T-helper 2 cell treated with Interferon-gamma antibody and Interleukin-4, amounts not matched to agents 5 μg/mL and 100 μg/mL, for 36 hours (primary cell): ENCODE measurements at regions not wholly inside any gene's neighbourhood (a gene's known extent, or its start where the extent isn't known, plus 50 kb on each side); places are given as distances from the start of the nearest gene placed in this dataset.
"Not testable (repeated sequence)": the region's sequence is repeated elsewhere in the genome, so short reads cannot be mapped to it uniquely, and the experiment has no call there.

ENCODE experiments used
- DNase-seq: peaks from one replicate; pipeline ENCODE4 v3.0.0; 2021; ENCODE audit warnings: low spot score
- H3K27ac Mint-ChIP-seq: one replicate; pipeline ENCODE4 v1.8.0; 2021; ENCODE audit warnings: mild to moderate bottlenecking, mixed read lengths
- H3K27me3 Mint-ChIP-seq: one replicate; pipeline ENCODE4 v1.8.0; 2021; ENCODE audit warnings: low read depth, mixed read lengths
- H3K36me3 Mint-ChIP-seq: one replicate; pipeline ENCODE4 v1.8.0; 2021; ENCODE audit warnings: low read depth, mixed read lengths
- H3K4me1 Mint-ChIP-seq: one replicate; pipeline ENCODE4 v1.8.0; 2021; ENCODE audit warnings: low read depth, mixed read lengths
- H3K4me3 Mint-ChIP-seq: one replicate; pipeline ENCODE4 v1.8.0; 2022; ENCODE audit warnings: mild to moderate bottlenecking, moderate library complexity, mixed read lengths
- H3K9me3 Mint-ChIP-seq: one replicate; pipeline ENCODE4 v1.8.0; 2021; ENCODE audit warnings: mixed read lengths

DNA sequence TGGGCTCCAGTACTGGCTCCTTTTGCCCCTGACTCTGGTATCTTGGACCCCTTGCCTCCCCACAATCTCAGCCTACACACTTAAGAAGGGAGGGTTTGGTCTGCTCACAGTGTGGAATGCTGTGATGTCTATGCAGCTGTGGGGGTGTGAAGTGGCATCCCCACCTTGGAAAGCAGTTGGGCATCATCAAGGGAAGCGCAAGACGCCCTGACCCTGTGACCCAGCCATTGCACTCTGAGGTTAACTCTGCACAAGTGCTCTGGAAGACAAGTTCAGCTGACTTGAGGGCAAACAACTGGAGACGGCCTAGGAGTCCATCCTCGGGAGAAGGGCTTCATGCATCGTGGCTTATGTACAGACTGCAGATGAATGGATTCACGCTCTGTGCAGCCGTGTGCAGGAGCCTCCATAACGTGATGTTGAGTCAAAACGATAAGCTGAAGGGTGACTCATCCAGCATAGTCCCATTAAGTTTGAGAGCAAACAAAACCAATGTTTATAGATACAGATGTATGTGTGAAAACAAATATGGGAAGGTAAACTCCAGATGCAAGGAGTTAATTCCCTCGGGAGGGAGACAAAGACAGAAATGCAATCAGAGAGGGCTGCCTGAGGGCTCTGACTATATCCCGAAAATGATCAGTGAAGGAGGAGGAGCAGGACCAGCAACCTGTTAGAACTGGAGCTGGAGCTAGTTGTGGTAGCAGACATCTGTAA lies 86.8 kb downstream of the LSM3 start:
- Mint-ChIP-seq H3K36me3 (no peaks in the 10 kb centered on the region), H3K4me3 (no peak overlapping the region), H3K9me3 (no peaks in the 10 kb centered on the region), H3K4me1 (no peaks in the 10 kb centered on the region), H3K27me3 (peaks cover 8% of the 10 kb centered on the region), H3K27ac (no peak overlapping the region)
- DNase-seq = no peak

DNA sequence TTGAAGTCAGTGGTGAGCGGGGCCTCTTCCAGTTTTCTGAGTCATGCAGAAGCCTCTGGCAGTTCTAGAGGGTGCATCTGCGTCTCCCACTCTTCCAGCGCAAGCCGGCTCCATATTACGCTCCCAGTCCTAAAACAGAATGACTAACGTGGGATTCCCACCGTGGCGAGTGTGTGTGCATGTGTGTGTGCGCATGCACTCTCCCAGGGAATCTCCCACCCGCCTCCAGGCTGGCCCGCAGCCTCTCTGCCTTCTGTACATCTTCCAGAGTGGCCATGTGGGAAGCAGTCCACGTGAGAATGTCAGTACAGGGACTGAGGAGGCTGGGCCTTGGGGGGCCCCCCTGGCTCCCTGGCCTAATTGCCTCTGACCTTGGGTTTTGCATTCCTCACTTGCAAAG lies 87.7 kb downstream of the LSM3 start:
- no peak overlapping the region for H3K27ac Mint-ChIP-seq
- H3K4me3 Mint-ChIP-seq = no peak overlapping the region
- no peak for DNase-seq
- H3K36me3 Mint-ChIP-seq = no peaks in the 10 kb centered on the region
- no peaks in the 10 kb centered on the region for H3K4me1 Mint-ChIP-seq
- no peaks in the 10 kb centered on the region for H3K9me3 Mint-ChIP-seq
- peaks cover 8% of the 10 kb centered on the region for H3K27me3 Mint-ChIP-seq

DNA sequence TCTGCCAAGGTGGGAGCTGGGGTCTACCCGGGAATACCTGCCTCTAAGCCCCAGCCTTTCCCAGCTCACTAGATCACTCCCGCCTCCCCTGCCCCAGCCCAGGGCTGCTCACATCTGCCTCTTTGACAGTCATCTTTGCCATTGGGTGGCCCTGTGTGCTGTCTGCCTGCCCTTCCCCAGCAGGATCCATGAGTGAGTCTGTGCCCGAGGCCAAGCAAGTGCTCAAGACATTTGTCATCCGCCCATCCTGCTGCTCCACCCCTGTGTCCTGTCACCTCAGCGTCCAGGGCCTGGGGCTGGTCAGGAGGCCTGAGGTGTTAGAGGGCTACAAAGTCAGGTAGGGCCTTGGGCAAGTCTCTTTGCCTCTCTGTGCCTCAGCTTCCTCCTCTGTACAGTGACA lies 89.4 kb downstream of the LSM3 start:
- no peaks in the 10 kb centered on the region for H3K27me3 Mint-ChIP-seq
- H3K4me1 Mint-ChIP-seq = no peaks in the 10 kb centered on the region
- H3K36me3 Mint-ChIP-seq = no peaks in the 10 kb centered on the region
- H3K4me3 Mint-ChIP-seq = no peak overlapping the region
- no peak overlapping the region for H3K27ac Mint-ChIP-seq
- DNase-seq = no peak
- no peaks in the 10 kb centered on the region for H3K9me3 Mint-ChIP-seq

DNA sequence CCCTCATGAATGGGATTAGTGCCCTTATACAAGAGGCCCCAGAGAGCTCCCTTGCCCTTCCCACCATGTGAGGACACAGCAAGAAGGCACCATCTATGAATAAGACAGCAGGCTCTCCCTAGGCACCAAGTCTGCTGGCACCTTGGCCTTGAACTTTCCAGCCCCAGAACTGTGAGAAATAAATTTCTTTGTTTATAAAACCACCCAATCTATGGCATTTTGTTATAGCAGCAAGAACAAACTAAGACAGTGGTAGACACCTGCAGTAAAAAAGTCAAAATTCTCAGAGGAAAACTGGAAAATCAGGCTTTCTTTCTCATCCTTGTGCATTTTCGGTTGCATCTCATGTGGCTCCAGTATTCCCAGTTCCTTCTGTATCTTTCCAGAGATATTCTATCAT lies 90.3 kb downstream of the LSM3 start:
- Mint-ChIP-seq H3K27ac (no peak overlapping the region), H3K4me3 (no peak overlapping the region), H3K27me3 (no peaks in the 10 kb centered on the region), H3K4me1 (no peaks in the 10 kb centered on the region), H3K36me3 (no peaks in the 10 kb centered on the region), H3K9me3 (no peaks in the 10 kb centered on the region)
- DNase-seq = no peak

DNA sequence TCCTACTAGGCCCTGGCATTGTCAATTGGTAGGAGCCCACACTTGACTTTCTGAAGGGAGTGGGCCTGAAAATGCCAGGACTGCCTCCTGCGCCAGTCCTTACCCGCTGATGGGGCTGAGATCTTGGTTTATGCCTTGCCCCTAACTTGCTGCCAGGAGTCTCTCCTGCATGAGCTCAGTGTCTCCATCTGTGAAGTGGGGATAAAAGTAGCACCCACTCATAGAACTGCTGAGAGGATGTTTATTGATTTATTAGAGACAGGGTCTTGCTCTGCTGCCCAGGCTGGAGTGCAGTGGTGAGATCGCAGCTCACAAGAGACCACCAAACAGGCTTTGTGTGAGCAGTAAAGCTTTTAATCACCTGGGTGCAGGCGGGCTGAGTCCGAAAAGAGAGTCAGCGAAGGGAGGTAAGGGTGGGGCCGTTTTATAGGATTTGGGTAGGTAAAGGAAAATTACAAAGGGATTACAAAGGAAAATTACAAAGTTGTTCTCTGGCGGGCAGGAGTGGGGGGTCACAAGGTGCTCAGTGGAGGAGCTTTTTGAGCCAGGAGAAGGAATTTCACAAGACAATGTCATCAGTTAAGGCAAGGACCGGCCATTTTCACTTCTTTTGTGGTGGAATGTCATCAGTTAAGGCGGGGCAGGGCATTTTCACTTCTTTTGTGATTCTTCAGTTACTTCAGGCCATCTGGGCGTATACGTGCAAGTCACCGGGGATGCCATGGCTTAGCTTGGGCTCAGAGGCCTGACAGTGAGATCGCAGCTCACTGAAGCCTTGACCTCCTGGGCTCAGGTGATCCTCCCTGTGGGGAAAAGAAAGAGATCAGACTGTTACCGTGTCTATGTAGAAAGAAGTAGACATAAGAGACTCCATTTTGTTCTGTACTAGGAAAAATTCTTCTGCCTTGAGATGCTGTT lies 93.7 kb downstream of the LSM3 start:
- not testable (repeated sequence) for H3K4me1 Mint-ChIP-seq, H3K27ac Mint-ChIP-seq, H3K27me3 Mint-ChIP-seq, H3K36me3 Mint-ChIP-seq, DNase-seq, H3K4me3 Mint-ChIP-seq, H3K9me3 Mint-ChIP-seq

DNA sequence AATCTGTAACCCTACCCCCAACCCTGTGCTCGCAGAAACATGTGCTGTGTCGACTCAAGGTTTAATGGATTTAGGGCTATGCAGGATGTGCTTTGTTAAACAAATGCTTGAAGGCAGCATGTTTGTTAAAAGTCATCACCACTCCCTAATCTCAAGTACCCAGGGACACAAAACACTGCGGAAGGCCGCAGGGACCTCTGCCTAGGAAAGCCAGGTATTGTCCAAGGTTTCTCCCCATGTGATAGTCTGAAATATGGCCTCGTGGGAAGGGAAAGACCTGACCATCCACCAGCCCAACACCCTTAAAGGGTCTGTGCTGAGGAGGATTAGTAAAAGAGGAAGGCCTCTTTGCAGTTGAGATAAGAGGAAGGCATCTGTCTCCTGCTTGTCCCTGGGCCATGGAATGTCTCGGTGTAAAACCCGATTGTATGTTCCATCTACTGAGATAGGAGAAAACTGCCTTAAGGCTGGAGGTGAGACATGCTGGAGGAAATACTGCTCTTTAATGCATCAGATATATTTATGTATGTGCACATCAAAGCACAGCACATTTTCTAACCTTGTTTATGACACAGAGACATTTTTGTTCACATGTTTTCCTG lies 94.4 kb downstream of the LSM3 start:
- H3K36me3 Mint-ChIP-seq, DNase-seq, H3K27me3 Mint-ChIP-seq, H3K4me1 Mint-ChIP-seq, H3K27ac Mint-ChIP-seq, H3K4me3 Mint-ChIP-seq, H3K9me3 Mint-ChIP-seq: not testable (repeated sequence)

DNA sequence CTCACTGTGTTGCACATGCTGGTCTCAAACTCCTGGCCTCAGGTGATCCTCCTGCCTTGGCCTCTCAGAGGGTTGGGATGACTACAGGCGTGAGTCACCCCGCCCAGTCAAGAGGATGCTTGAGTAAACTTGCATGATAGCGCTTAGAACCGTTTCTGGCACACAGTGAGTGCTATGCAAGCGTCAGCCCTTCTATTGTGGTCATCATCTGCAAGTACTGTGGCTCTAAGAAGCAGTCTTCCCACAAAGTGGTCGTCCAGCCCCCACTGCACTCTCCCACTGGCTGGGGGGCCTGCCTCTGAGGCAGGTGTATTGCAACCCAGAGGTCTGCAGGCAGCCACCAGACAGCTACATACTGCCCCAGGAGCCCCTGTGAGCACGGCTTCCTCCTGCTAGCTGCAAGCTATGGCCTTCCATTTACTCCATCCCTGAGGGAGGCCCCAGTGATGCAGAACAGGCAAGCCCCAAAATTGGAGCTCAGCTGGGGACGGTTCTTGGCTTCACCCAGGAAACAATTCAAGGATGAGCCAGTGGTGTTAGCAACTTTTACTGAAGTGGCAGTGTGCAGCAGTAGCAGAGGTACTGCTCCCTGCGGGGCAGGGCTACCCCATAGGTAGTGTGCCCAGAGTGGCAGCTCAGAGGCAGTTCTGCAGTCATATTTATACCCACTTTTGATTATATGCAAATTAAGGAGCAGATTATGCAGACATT lies 95.4 kb downstream of the LSM3 start:
- Mint-ChIP-seq H3K27me3 (no peaks in the 10 kb centered on the region), H3K4me1 (no peaks in the 10 kb centered on the region), H3K9me3 (no peaks in the 10 kb centered on the region), H3K4me3 (no peak overlapping the region), H3K36me3 (no peaks in the 10 kb centered on the region), H3K27ac (no peak overlapping the region)
- no peak for DNase-seq

DNA sequence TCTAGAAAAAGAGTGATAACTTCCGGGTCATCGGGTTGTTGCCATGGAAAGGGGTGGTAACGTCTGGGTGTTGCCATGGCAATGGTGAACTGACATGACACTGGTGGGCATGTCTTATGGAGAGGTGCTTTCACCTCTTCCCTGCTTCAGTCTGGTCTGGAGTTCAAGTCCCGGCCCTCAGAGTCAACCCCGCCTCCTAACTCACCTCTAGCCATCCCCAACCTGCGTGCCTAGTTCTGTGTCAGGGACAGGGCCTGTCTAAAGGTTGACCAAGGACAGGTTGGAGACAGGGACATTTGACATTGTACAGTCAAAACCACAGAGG lies 96.0 kb downstream of the LSM3 start:
- H3K4me1 Mint-ChIP-seq = no peaks in the 10 kb centered on the region

DNA sequence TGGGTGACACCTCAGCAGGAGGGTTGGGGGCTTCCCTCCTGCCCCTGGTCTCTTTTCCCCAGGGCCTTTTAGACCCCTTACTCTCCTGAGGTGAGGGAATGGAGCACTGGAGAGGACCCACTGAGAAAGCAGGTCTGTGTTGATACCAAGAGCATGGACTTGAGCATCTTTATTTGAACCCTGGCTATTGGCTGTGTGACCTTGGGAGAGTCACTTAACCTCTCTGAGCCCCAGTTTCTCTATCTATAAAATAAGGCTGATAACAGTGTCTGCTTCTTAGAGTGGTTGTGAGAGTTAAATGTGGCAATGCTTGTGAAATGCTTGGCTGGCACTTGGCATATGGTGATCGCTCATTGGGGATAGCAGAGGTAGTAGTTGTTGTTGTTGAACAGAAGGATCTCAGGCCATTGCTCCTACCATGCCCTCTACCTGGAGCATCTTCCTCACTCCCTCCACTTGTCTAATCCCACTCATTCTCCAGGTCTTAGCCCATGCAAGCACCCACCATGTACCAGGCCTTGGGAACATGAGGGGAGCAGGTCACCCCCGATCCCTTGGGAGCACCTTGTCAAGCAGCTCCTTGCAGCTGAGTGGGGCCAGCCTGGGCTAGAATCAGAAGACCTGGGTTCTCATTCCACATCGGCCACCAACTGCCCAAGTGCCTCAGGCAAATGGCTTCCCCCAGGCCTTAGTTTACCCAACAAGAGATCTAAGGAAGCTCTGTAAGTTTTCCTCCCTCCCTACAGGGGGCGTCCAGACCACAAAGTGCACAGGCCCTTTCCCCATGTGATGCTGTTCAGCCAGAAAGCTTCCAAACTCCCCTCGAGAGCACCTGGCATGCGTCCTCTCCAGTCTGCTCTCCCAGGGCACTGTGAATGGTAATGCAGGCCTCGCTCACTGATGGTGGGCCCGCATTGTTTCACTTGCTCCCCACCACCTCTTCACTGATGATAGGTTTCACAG lies 96.7 kb downstream of the LSM3 start:
- Mint-ChIP-seq H3K36me3 (no peaks in the 10 kb centered on the region), H3K27ac (no peak overlapping the region)

More for the DNA sequence above, 96.0 kb downstream of the LSM3 start:
- DNase-seq = no peak
- no peaks in the 10 kb centered on the region for H3K9me3 Mint-ChIP-seq
- H3K27ac Mint-ChIP-seq = no peak overlapping the region
- no peaks in the 10 kb centered on the region for H3K36me3 Mint-ChIP-seq
- no peaks in the 10 kb centered on the region for H3K27me3 Mint-ChIP-seq
- no peak overlapping the region for H3K4me3 Mint-ChIP-seq

DNA sequence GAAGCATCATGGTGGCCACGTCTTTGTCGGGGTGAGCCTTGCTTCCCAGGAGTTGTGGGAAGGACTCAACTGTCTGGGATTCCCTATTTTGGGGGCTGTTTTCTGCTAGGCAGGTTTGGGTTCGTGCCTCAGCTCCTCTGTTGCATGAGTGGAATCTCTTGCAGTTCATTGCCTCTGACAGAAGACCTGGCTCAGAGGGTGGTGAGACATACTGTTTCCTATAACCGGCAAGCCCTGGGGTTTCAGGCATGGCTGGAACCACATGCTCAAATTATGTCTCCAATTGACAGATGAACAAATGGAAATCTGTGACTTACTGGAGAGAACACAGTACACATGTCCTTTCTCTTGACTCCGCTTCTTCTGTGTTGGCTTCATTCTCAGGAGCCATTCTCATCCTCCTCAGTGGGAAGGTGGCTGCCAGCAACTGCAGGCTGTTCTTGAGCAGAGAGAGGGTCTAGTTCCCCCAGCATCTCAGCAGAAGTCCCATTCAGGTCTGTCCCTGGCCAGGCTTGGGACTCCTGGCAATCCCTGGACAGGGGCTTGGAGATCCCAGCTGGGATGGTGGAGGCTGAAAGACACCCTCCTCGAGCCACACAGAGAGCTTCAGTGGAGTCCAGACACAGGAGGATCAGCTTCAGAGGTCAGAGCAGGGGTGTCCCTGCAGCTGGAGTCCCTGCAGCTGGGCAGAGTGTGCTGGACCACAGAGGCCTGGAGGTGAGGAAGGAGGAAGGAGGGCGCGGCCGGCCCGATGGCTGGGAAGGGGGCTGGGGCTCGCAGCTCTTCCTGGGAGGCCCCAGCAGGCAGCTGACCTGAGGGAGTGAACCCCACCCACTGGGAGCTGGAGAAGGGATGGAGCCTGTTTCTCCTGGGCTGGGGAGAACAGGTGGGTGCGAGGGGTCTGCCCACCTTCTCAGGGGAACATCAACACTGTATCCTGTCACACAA lies 97.6 kb downstream of the LSM3 start:
- Mint-ChIP-seq H3K27ac (no peak overlapping the region), H3K27me3 (no peaks in the 10 kb centered on the region), H3K9me3 (no peaks in the 10 kb centered on the region), H3K36me3 (no peaks in the 10 kb centered on the region), H3K4me3 (no peak overlapping the region), H3K4me1 (no peaks in the 10 kb centered on the region)
- DNase-seq = no peak

More for the DNA sequence above, 96.7 kb downstream of the LSM3 start:
- no peak for DNase-seq
- H3K4me1 Mint-ChIP-seq = no peaks in the 10 kb centered on the region
- no peaks in the 10 kb centered on the region for H3K27me3 Mint-ChIP-seq
- H3K4me3 Mint-ChIP-seq = no peak overlapping the region
- H3K9me3 Mint-ChIP-seq = no peaks in the 10 kb centered on the region

DNA sequence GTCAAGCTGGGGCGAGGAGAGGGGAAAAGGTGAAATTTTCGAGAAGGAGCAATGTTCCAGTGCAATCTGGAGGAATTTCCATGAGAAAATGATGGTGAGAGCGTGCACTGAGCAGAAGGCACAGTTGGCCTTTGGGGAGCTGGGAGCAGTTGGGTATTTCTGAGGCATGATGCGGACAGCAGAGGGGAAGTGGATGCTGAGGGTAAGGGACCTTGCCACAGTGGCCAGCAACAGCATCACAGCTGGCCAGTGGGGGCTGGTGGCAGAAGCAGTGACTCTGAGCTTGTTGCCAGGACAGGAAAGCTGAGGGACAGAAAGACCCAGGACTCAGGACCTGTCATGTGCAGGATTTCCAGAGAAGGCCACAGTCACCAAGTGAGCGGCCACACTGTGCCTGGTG lies 98.9 kb downstream of the LSM3 start:
- Mint-ChIP-seq H3K27ac (no peak overlapping the region), H3K4me1 (no peaks in the 10 kb centered on the region), H3K36me3 (no peaks in the 10 kb centered on the region), H3K4me3 (no peak overlapping the region), H3K9me3 (no peaks in the 10 kb centered on the region), H3K27me3 (no peaks in the 10 kb centered on the region)
- no peak for DNase-seq

DNA sequence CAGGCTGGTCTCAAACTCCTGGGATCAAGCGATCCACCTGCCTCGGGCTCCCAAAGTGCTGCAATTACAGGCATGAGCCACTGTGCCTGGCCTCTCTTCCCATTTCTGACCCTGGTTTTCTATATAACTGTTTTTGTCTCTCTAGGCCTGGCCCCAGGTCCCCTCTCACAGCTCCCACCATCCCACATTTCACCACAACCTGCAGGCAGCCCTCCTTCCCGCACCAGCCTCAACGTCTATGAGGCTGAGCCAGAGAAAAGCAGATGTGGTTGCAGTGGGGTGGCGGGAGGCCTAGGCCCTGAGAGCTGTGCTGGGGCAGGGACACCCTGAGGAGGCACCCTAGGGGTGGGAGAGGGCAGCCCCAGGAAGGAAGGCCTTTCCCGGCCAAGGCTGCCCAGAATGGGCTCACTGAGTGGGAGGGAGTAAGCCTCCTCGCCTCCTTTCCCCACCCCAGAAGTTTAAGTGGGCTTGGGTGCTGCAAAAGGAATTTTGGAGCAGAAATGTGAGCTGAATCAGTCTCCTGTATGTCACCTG lies 99.7 kb downstream of the LSM3 start:
- Mint-ChIP-seq H3K27me3 (no peaks in the 10 kb centered on the region), H3K27ac (no peak overlapping the region), H3K4me1 (no peaks in the 10 kb centered on the region), H3K36me3 (no peaks in the 10 kb centered on the region), H3K4me3 (no peak overlapping the region), H3K9me3 (no peaks in the 10 kb centered on the region)
- no peak for DNase-seq
